ENCODE measurements at regions not wholly inside any gene's neighbourhood (a gene's known extent, or its start where the extent isn't known, plus 50 kb on each side); places are given as distances from the start of the nearest gene placed in this dataset.
"Not testable (repeated sequence)": the region's sequence is repeated elsewhere in the genome, so short reads cannot be mapped to it uniquely, and the experiment has no call there.

DNA sequence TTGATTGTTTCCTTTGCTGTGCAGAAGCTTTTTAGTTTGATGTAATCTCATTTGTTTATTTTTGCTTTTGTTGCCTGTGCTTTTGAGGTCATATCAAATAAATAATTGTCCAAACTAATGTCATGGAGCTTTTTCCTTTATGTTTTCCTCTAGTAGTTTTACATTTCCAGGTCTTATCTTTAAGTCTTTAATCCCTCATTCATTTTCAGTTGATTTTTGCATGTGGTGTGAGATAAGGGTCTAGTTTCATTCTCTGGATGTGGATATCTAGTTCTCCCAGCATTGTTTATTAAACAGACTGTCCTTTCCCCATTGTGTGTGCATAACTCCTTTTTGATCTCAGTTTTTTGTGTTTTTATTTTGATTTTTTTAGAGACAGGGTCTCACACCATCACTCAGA lies 179.1 kb upstream of the STK26 start:
- Histone ChIP-seq H3K4me3 (ENCODE audit: insufficient read depth in 1 of 2, low read depth in 1 of 2, low read length in 2 of 2) (no peak overlapping the region), H2BK5ac (ENCODE audit: low read depth, low read length, poor library complexity, severe bottlenecking) (no peak overlapping the region), H3K36me3 (ENCODE audit: control insufficient read depth in 1 of 2, insufficient read depth in 2 of 2, low read depth in 1 of 2, low read length in 2 of 2) (no peaks in the 10 kb centered on the region), H3K79me1 (replicated peaks; ENCODE audit: low read length, poor library complexity, severe bottlenecking) (no peaks in the 10 kb centered on the region), H2AFZ (ENCODE audit: low read depth, low read length) (no peak overlapping the region), H3K9me3 (ENCODE audit: control insufficient read depth, low read length) (no peaks in the 10 kb centered on the region), H3K27me3 (ENCODE audit: control insufficient read depth in 1 of 2, insufficient read depth in 1 of 2, low read length in 2 of 2) (peaks cover 0 to 41% of the 10 kb centered on the region in 2 experiments), H4K91ac (ENCODE audit: low read length) (no peak overlapping the region), H2BK12ac (ENCODE audit: low read length in 2 of 2) (no peak overlapping the region), H3K14ac (ENCODE audit: low read length in 2 of 2) (no peak overlapping the region), H3K27ac (ENCODE audit: low read length, poor library complexity, severe bottlenecking) (no peak overlapping the region), H3K4me2 (ENCODE audit: low read length, poor library complexity, severe bottlenecking) (no peak overlapping the region), H3K4me1 (ENCODE audit: control insufficient read depth, insufficient read depth, low read depth, low read length) (peaks cover 4% of the 10 kb centered on the region), H2AK5ac (ENCODE audit: low read length, severe bottlenecking) (no peak overlapping the region), H4K8ac (ENCODE audit: low read length) (no peak overlapping the region), H3K4ac (ENCODE audit: low read depth in 1 of 2, low read length in 2 of 2) (no peak overlapping the region), H2BK15ac (ENCODE audit: low read depth, poor library complexity, severe bottlenecking) (no peak overlapping the region), H3K23ac (ENCODE audit: low read length in 2 of 2) (no peak overlapping the region), H3K18ac (ENCODE audit: low read depth in 1 of 2, low read length in 2 of 2) (no peak overlapping the region), H2BK120ac (ENCODE audit: low read depth, low read length) (no peak overlapping the region), H3K9ac (ENCODE audit: low read length) (no peak overlapping the region)
- no peak for DNase-seq

DNA sequence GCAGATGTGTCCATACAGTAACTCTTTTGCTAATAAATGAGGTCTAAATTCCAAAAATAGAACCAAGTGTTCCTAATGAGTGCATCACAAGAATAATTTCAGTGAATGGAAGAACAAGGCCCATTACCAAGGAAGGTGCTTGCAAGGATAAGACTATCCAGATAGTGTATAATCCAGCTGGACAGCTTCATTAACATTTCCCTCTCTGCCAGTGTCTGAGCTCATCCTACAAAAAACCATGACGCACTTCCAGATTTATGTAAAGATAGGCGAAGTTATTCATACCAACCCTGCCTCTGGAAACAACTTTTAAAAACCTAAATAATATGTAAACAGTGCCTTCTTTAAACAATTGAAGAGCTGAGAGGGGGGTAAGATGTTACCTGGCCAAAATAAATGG lies 177.9 kb upstream of the STK26 start:
- Histone ChIP-seq H3K9me3 (ENCODE audit: control insufficient read depth, low read length) (no peaks in the 10 kb centered on the region), H2BK12ac (ENCODE audit: low read length in 2 of 2) (no peak overlapping the region), H2BK120ac (ENCODE audit: low read depth, low read length) (no peak overlapping the region), H3K79me1 (replicated peaks; ENCODE audit: low read length, poor library complexity, severe bottlenecking) (no peaks in the 10 kb centered on the region), H3K9ac (ENCODE audit: low read length) (no peak overlapping the region), H3K4me1 (ENCODE audit: control insufficient read depth, insufficient read depth, low read depth, low read length) (peaks cover 4% of the 10 kb centered on the region), H2BK15ac (ENCODE audit: low read depth, poor library complexity, severe bottlenecking) (no peak overlapping the region), H2AK5ac (ENCODE audit: low read length, severe bottlenecking) (no peak overlapping the region), H3K14ac (ENCODE audit: low read length in 2 of 2) (no peak overlapping the region), H3K27me3 (ENCODE audit: control insufficient read depth in 1 of 2, insufficient read depth in 1 of 2, low read length in 2 of 2) (peaks cover 0 to 51% of the 10 kb centered on the region in 2 experiments), H3K4ac (ENCODE audit: low read depth in 1 of 2, low read length in 2 of 2) (no peak overlapping the region), H4K91ac (ENCODE audit: low read length) (no peak overlapping the region), H3K23ac (ENCODE audit: low read length in 2 of 2) (no peak overlapping the region), H3K36me3 (ENCODE audit: control insufficient read depth in 1 of 2, insufficient read depth in 2 of 2, low read depth in 1 of 2, low read length in 2 of 2) (no peaks in the 10 kb centered on the region), H3K18ac (ENCODE audit: low read depth in 1 of 2, low read length in 2 of 2) (no peak overlapping the region), H2BK5ac (ENCODE audit: low read depth, low read length, poor library complexity, severe bottlenecking) (no peak overlapping the region), H2AFZ (ENCODE audit: low read depth, low read length) (no peak overlapping the region), H3K27ac (ENCODE audit: low read length, poor library complexity, severe bottlenecking) (no peak overlapping the region), H3K4me3 (ENCODE audit: insufficient read depth in 1 of 2, low read depth in 1 of 2, low read length in 2 of 2) (no peak overlapping the region), H4K8ac (ENCODE audit: low read length) (no peak overlapping the region), H3K4me2 (ENCODE audit: low read length, poor library complexity, severe bottlenecking) (no peak overlapping the region)
- DNase-seq = no peak
- WGBS = 63% methylated on average over 1 of the region's 2 CpGs

DNA sequence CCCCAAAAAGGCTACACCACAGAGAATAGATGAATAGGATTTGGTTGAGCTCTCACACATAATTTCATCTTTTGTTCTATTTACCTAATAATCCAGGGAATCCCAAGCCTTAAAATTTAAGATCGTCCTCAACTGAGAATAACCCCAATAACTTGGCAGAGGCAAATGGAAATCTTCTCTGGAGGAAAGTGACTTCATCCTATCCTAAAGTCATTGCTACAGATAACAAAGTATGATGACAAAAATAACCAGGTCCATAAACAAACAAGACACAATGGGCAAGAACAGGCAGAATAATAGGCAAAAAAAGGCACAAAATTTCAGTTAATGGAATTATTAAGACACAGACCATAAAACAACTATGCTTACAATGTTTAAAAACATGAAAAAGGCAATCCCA lies 177.3 kb upstream of the STK26 start:
- DNase-seq = no peak
- 86% methylated on average over 1 of the region's 1 CpG for WGBS
- Histone ChIP-seq H2BK12ac (ENCODE audit: low read length in 2 of 2) (no peak overlapping the region), H3K27me3 (ENCODE audit: control insufficient read depth in 1 of 2, insufficient read depth in 1 of 2, low read length in 2 of 2) (peaks cover 0 to 50% of the 10 kb centered on the region in 2 experiments), H3K36me3 (ENCODE audit: control insufficient read depth in 1 of 2, insufficient read depth in 2 of 2, low read depth in 1 of 2, low read length in 2 of 2) (no peaks in the 10 kb centered on the region), H3K4ac (ENCODE audit: low read depth in 1 of 2, low read length in 2 of 2) (no peak overlapping the region), H3K79me1 (replicated peaks; ENCODE audit: low read length, poor library complexity, severe bottlenecking) (no peaks in the 10 kb centered on the region), H3K18ac (ENCODE audit: low read depth in 1 of 2, low read length in 2 of 2) (no peak overlapping the region), H2BK120ac (ENCODE audit: low read depth, low read length) (no peak overlapping the region), H2BK15ac (ENCODE audit: low read depth, poor library complexity, severe bottlenecking) (no peak overlapping the region), H4K8ac (ENCODE audit: low read length) (no peak overlapping the region), H4K91ac (ENCODE audit: low read length) (no peak overlapping the region), H3K14ac (ENCODE audit: low read length in 2 of 2) (no peak overlapping the region), H3K4me1 (ENCODE audit: control insufficient read depth, insufficient read depth, low read depth, low read length) (peaks cover 4% of the 10 kb centered on the region), H3K4me3 (ENCODE audit: insufficient read depth in 1 of 2, low read depth in 1 of 2, low read length in 2 of 2) (no peak overlapping the region), H3K9me3 (ENCODE audit: control insufficient read depth, low read length) (no peaks in the 10 kb centered on the region), H3K9ac (ENCODE audit: low read length) (no peak overlapping the region), H2AK5ac (ENCODE audit: low read length, severe bottlenecking) (no peak overlapping the region), H2BK5ac (ENCODE audit: low read depth, low read length, poor library complexity, severe bottlenecking) (no peak overlapping the region), H3K4me2 (ENCODE audit: low read length, poor library complexity, severe bottlenecking) (no peak overlapping the region), H3K27ac (ENCODE audit: low read length, poor library complexity, severe bottlenecking) (no peak overlapping the region), H2AFZ (ENCODE audit: low read depth, low read length) (no peak overlapping the region), H3K23ac (ENCODE audit: low read length in 2 of 2) (no peak overlapping the region)

DNA sequence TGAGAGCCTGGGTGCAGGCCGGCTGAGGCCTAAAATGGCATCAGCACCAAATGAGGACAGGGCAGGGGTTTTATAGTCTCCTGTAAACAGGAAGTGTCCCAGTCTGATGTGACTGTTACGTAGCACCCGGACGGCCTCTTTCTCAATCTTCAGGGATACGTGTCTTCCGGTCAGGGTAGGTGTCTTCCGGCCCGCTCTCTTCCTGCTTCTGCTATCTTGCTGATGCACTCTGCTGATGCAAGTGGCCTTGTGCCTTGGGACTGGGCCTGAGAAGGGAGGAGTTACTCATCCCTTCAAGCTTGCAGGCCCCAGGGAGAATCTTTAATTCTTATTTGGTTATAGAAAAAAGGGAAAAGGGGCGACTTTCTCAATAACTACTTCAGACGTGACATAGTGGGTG lies 172.1 kb upstream of the STK26 start:
- H4K8ac ChIP-seq (ENCODE audit: low read length); H3K23ac ChIP-seq (ENCODE audit: low read length in 2 of 2); H3K4me1 ChIP-seq (ENCODE audit: control insufficient read depth, insufficient read depth, low read depth, low read length); H2BK5ac ChIP-seq (ENCODE audit: low read depth, low read length, poor library complexity, severe bottlenecking); H3K18ac ChIP-seq (ENCODE audit: low read depth in 1 of 2, low read length in 2 of 2); H3K4me2 ChIP-seq (ENCODE audit: low read length, poor library complexity, severe bottlenecking); H2BK12ac ChIP-seq (ENCODE audit: low read length in 2 of 2); H2BK15ac ChIP-seq (ENCODE audit: low read depth, poor library complexity, severe bottlenecking); H3K4ac ChIP-seq (ENCODE audit: low read depth in 1 of 2, low read length in 2 of 2); H3K79me1 ChIP-seq (replicated peaks; ENCODE audit: low read length, poor library complexity, severe bottlenecking); H3K27ac ChIP-seq (ENCODE audit: low read length, poor library complexity, severe bottlenecking); H2BK120ac ChIP-seq (ENCODE audit: low read depth, low read length); H2AFZ ChIP-seq (ENCODE audit: low read depth, low read length); H3K9ac ChIP-seq (ENCODE audit: low read length); DNase-seq; H3K14ac ChIP-seq (ENCODE audit: low read length in 2 of 2); H4K91ac ChIP-seq (ENCODE audit: low read length); H3K36me3 ChIP-seq (ENCODE audit: control insufficient read depth in 1 of 2, insufficient read depth in 2 of 2, low read depth in 1 of 2, low read length in 2 of 2); H3K4me3 ChIP-seq (ENCODE audit: insufficient read depth in 1 of 2, low read depth in 1 of 2, low read length in 2 of 2); H3K9me3 ChIP-seq (ENCODE audit: control insufficient read depth, low read length); H2AK5ac ChIP-seq (ENCODE audit: low read length, severe bottlenecking): not testable (repeated sequence)
- 91% methylated on average over 10 of the region's 10 CpGs for WGBS
- peaks cover 0 to 53% of the 10 kb centered on the region in 2 experiments for H3K27me3 ChIP-seq (ENCODE audit: control insufficient read depth in 1 of 2, insufficient read depth in 1 of 2, low read length in 2 of 2)
